CD14-positive monocyte (primary cell): ENCODE measurements at regions not wholly inside any gene's neighbourhood (a gene's known extent, or its start where the extent isn't known, plus 50 kb on each side); places are given as distances from the start of the nearest gene placed in this dataset.

ENCODE experiments used
- DNase-seq, 3 donors: peaks; one replicate each; pipeline ENCODE4 v3.0.0-alpha.2; 2011 to 2022
- H2AFZ ChIP-seq: 2 replicates; pipeline ENCODE4 v1.6.0; 2012; ENCODE audit warnings: mild to moderate bottlenecking, low read depth, low read length, inconsistent platforms; ENCODE audit not compliant: insufficient read depth, poor library complexity, severe bottlenecking
- H3K27ac ChIP-seq, 2 donors: 1 replicate in 1 of 2; 2 replicates in 1 of 2; pipeline ENCODE4 v1.5.1; 2012 to 2013; ENCODE audit warnings: low read length in 2 of 2, control low read depth in 1 of 2, inconsistent platforms in 1 of 2, low read depth in 1 of 2, mild to moderate bottlenecking in 1 of 2
- H3K27me3 ChIP-seq, 2 donors: one replicate each; pipeline versions ENCODE4 v1.6.0 to v1.6.1; 2011 to 2013; ENCODE audit warnings: low read length in 2 of 2; ENCODE audit not compliant: control insufficient read depth in 2 of 2, insufficient read depth in 2 of 2
- H3K36me3 ChIP-seq, 2 donors: replicated peaks in 1 of 2; 1 replicate in 1 of 2; 2 replicates in 1 of 2; pipeline versions ENCODE4 v1.5.1 to v1.6.1; 2012 to 2013; ENCODE audit warnings: low read length in 2 of 2, control low read depth in 1 of 2, inconsistent platforms in 1 of 2, mild to moderate bottlenecking in 1 of 2; ENCODE audit not compliant: insufficient read depth in 2 of 2, control insufficient read depth in 1 of 2
- H3K4me1 ChIP-seq, 2 donors: 1 replicate in 1 of 2; 2 replicates in 1 of 2; pipeline versions ENCODE4 v1.5.1 to v1.6.1; 2012 to 2013; ENCODE audit warnings: low read length in 2 of 2, control low read depth in 1 of 2, inconsistent platforms in 1 of 2, mild to moderate bottlenecking in 1 of 2, moderate library complexity in 1 of 2; ENCODE audit not compliant: insufficient read depth in 2 of 2, control insufficient read depth in 1 of 2
- H3K4me2 ChIP-seq: replicated peaks from 2 replicates; pipeline ENCODE3; 2012; ENCODE audit warnings: low read length, moderate library complexity, mild to moderate bottlenecking; ENCODE audit not compliant: poor library complexity, severe bottlenecking; ENCODE audit errors: extremely low read depth
- H3K4me3 ChIP-seq, 3 experiments: fragments of 200-600 bp in 1 of 3; sonication (generic) in 1 of 3; replicated peaks in 1 of 3; 1 replicate in 2 of 3; 2 replicates in 1 of 3; pipeline ENCODE4 v1.5.1; 2011 to 2013; ENCODE audit warnings: low read length in 3 of 3, mild to moderate bottlenecking in 3 of 3, control low read depth in 2 of 3, low read depth in 2 of 3, inconsistent platforms in 1 of 3, moderate library complexity in 1 of 3
- H3K79me2 ChIP-seq: 2 replicates; pipeline ENCODE4 v1.6.0; 2012; ENCODE audit warnings: mild to moderate bottlenecking, control low read depth, inconsistent platforms, low read length, moderate library complexity; ENCODE audit not compliant: insufficient read depth
- H3K9ac ChIP-seq: 2 replicates; pipeline ENCODE4 v1.6.0; 2017; ENCODE audit warnings: low read length, mild to moderate bottlenecking; ENCODE audit not compliant: insufficient read depth, poor library complexity, severe bottlenecking
- H3K9me3 ChIP-seq, 2 donors: replicated peaks in 1 of 2; 1 replicate in 1 of 2; 2 replicates in 1 of 2; pipeline versions ENCODE4 v1.5.1 to v1.6.1; 2012 to 2013; ENCODE audit warnings: low read length in 2 of 2, control low read depth in 1 of 2; ENCODE audit not compliant: control insufficient read depth in 1 of 2, insufficient read depth in 1 of 2
- H4K20me1 ChIP-seq: 2 replicates; pipeline ENCODE4 v1.6.0; 2012; ENCODE audit warnings: mild to moderate bottlenecking, low read length, control low read depth, moderate library complexity; ENCODE audit not compliant: insufficient read depth
- H3K27ac Mint-ChIP-seq, 7 donors: one replicate each; pipeline ENCODE4 v1.8.0; 2020; ENCODE audit warnings: mild to moderate bottlenecking in 7 of 7, mixed read lengths in 7 of 7, moderate library complexity in 6 of 7, inconsistent platforms in 2 of 7
- H3K27me3 Mint-ChIP-seq, 3 donors: one replicate each; pipeline ENCODE4 v1.8.0; 2021 to 2022; ENCODE audit warnings: low read depth in 3 of 3, mild to moderate bottlenecking in 3 of 3, mixed read lengths in 3 of 3, moderate library complexity in 3 of 3, inconsistent platforms in 1 of 3
- H3K36me3 Mint-ChIP-seq, 2 donors: one replicate each; pipeline ENCODE4 v1.8.0; 2020; ENCODE audit warnings: mixed read lengths in 2 of 2, inconsistent platforms in 1 of 2, mild to moderate bottlenecking in 1 of 2
- H3K4me1 Mint-ChIP-seq: one replicate; pipeline ENCODE4 v1.8.0; 2020; ENCODE audit warnings: mild to moderate bottlenecking, mixed read lengths
- H3K4me3 Mint-ChIP-seq, 2 donors: one replicate each; pipeline ENCODE4 v1.8.0; 2020; ENCODE audit warnings: mild to moderate bottlenecking in 2 of 2, mixed read lengths in 2 of 2, moderate library complexity in 1 of 2
- H3K9me3 Mint-ChIP-seq, 7 donors: one replicate each; pipeline ENCODE4 v1.8.0; 2020 to 2022; ENCODE audit warnings: mixed read lengths in 7 of 7, mild to moderate bottlenecking in 6 of 7, moderate library complexity in 6 of 7, inconsistent platforms in 2 of 7
- CTCF ChIP-seq: fragments of 200-600 bp; IDR thresholded peaks from one replicate; pipeline ENCODE4 v1.8.0; 2022; ENCODE audit warnings: antibody characterized with exemption, mild to moderate bottlenecking
- WGBS: methylation state at CpG from one replicate; pipeline ENCODE4 v1.1.5; 2013; ENCODE audit warnings: missing lambda C conversion rate; ENCODE audit not compliant: insufficient coverage; 5-methylcytosine and 5-hydroxymethylcytosine counted together
- intact Hi-C, 2 donors: fragments of 100-400 bp; cut with micrococcal nuclease; formaldehyde crosslinking; loops; one replicate each; pipeline versions ENCODE4 v1.15.0 to v1.15.1; 2023

- no peaks in the 10 kb centered on the region for H3K36me3 ChIP-seq
- H3K4me3 Mint-ChIP-seq = no peak overlapping the region
- H3K4me2 ChIP-seq = no peak overlapping the region
- peaks cover 2% of the 10 kb centered on the region for H3K4me1 Mint-ChIP-seq
- no peak for DNase-seq
- H3K79me2 ChIP-seq = no peaks in the 10 kb centered on the region
- no peaks in the 10 kb centered on the region for H3K9me3 ChIP-seq
- H3K4me3 ChIP-seq = no peak overlapping the region
- no peaks in the 10 kb centered on the region for H4K20me1 ChIP-seq
- peaks cover 4 to 16% (median 5%) of the 10 kb centered on the region in 3 donors for H3K27me3 Mint-ChIP-seq
- no peaks in the 10 kb centered on the region for H3K27me3 ChIP-seq
- no peaks in the 10 kb centered on the region for H3K36me3 Mint-ChIP-seq
- no peak overlapping the region for H3K9ac ChIP-seq
- no peak for TF ChIP-seq CTCF
- intact Hi-C loops = no loop called here
- no peak overlapping the region for H3K27ac ChIP-seq
- no peaks in the 10 kb centered on the region for H3K4me1 ChIP-seq
- H3K9me3 Mint-ChIP-seq = peaks cover 0 to 2% (median 0%) of the 10 kb centered on the region in 7 donors
- no peak overlapping the region for H2AFZ ChIP-seq
- H3K27ac Mint-ChIP-seq = no peak overlapping the region
- WGBS = 93% methylated on average over 3 of the region's 5 CpGs
These were observed 64.9 kb upstream of the HSPA9 start for GRCh38 chr5:138640138-138640537.

GRCh38 chr5:138639326-138639725 is 64.1 kb upstream of the HSPA9 start:
- no peaks in the 10 kb centered on the region for H4K20me1 ChIP-seq
- WGBS = 95% methylated on average over 2 of the region's 3 CpGs
- Mint-ChIP-seq H3K4me1 (peaks cover 2% of the 10 kb centered on the region), H3K36me3 (no peaks in the 10 kb centered on the region), H3K4me3 (no peak overlapping the region), H3K27ac (no peak overlapping the region), H3K9me3 (peaks cover 0 to 2% (median 0%) of the 10 kb centered on the region in 7 donors), H3K27me3 (peaks cover 4 to 18% (median 5%) of the 10 kb centered on the region in 3 donors)
- no peak overlapping the region for H3K4me2 ChIP-seq
- intact Hi-C loops = loop anchor here in 1 of 2 donors (10.0 kb wide), 2 partner anchors 55 to 625 kb away; no protein-coding TSS in a partner anchor
- no peaks in the 10 kb centered on the region for H3K36me3 ChIP-seq
- no peaks in the 10 kb centered on the region for H3K27me3 ChIP-seq
- H3K4me1 ChIP-seq = no peaks in the 10 kb centered on the region
- TF ChIP-seq CTCF = no peak
- H3K9me3 ChIP-seq = no peaks in the 10 kb centered on the region
- no peak for DNase-seq
- H3K4me3 ChIP-seq = no peak overlapping the region
- no peak overlapping the region for H3K9ac ChIP-seq
- H2AFZ ChIP-seq = no peak overlapping the region
- no peak overlapping the region for H3K27ac ChIP-seq
- H3K79me2 ChIP-seq = no peaks in the 10 kb centered on the region
